Caco-2 (cell line): ENCODE measurements at regions not wholly inside any gene's neighbourhood (a gene's known extent, or its start where the extent isn't known, plus 50 kb on each side); places are given as distances from the start of the nearest gene placed in this dataset.

ENCODE experiments used
- BruUV-seq: library from RNA; stranded (reverse); fragments of 400-500 nt; replicated peaks from 2 replicates; lab custom pipeline; 2021; lab: Mats Ljungman, UMichigan
- CTCF ChIA-PET: fragments of 300-600 bp; sonication (Branson Sonifier 250); formaldehyde crosslinking; loops from one replicate; lab custom pipeline; 2022; ENCODE audit warnings: antibody characterized with exemption; lab: Charles Lee
- POLR2A ChIA-PET: fragments of 300-600 bp; sonication (Branson Sonifier 250); formaldehyde crosslinking; loops from one replicate; lab custom pipeline; 2022; ENCODE audit warnings: antibody characterized with exemption; lab: Charles Lee
- DNase-seq, 2 experiments: peaks; one replicate each; pipeline versions ENCODE4 v3.0.0 to v3.0.0-alpha.2; 2020 to 2022
- H3K27me3 ChIP-seq: replicated peaks from 2 replicates; pipeline ENCODE4 v1.6.0; 2011; ENCODE audit warnings: low read length; ENCODE audit not compliant: control insufficient read depth, insufficient read depth
- H3K36me3 ChIP-seq: 2 replicates; pipeline ENCODE4 v1.5.1; 2011; ENCODE audit warnings: low read length; ENCODE audit not compliant: control insufficient read depth, insufficient read depth
- H3K4me1 ChIP-seq: fragments of 250-450 bp; sonication (Bioruptor Pico); 2 replicates; pipeline ENCODE4 v1.5.1; 2020; ENCODE audit warnings: mild to moderate bottlenecking
- H3K4me3 ChIP-seq: 2 replicates; pipeline ENCODE4 v1.5.1; 2011; ENCODE audit warnings: low read depth, mild to moderate bottlenecking, control low read depth, low read length
- H3K9me3 ChIP-seq: fragments of 250-450 bp; sonication (Bioruptor Pico); 2 replicates; pipeline ENCODE4 v1.5.1; 2020; ENCODE audit warnings: mild to moderate bottlenecking, moderate library complexity
- H3K27ac Mint-ChIP-seq: one replicate; pipeline ENCODE4 v1.8.0; 2022; ENCODE audit warnings: mixed read lengths; ENCODE audit not compliant: unreplicated experiment
- H3K27me3 Mint-ChIP-seq: one replicate; pipeline ENCODE4 v1.8.0; 2022; ENCODE audit warnings: mixed read lengths; ENCODE audit not compliant: insufficient read depth, unreplicated experiment
- H3K36me3 Mint-ChIP-seq: one replicate; pipeline ENCODE4 v1.8.0; 2022; ENCODE audit warnings: mild to moderate bottlenecking, mixed read lengths; ENCODE audit not compliant: insufficient read depth, unreplicated experiment
- H3K4me1 Mint-ChIP-seq: one replicate; pipeline ENCODE4 v1.8.0; 2022; ENCODE audit warnings: low read depth, mixed read lengths; ENCODE audit not compliant: unreplicated experiment
- H3K4me3 Mint-ChIP-seq: one replicate; pipeline ENCODE4 v1.8.0; 2022; ENCODE audit warnings: mild to moderate bottlenecking, moderate library complexity, mixed read lengths; ENCODE audit not compliant: unreplicated experiment
- H3K9me3 Mint-ChIP-seq: one replicate; pipeline ENCODE4 v1.8.0; 2022; ENCODE audit warnings: mixed read lengths; ENCODE audit not compliant: unreplicated experiment
- intact Hi-C: fragments of 100-400 bp; cut with micrococcal nuclease; formaldehyde crosslinking; loops from one replicate; pipeline ENCODE4 v1.10.0; 2022; ENCODE audit not compliant: unreplicated experiment
- TF ChIP-seq, protein P1 (sequence below), 2 experiments: fragments of 200-600 bp in 1 of 2; IDR thresholded peaks; 1 replicate in 1 of 2; 2 replicates in 1 of 2; pipeline versions ENCODE4 v1.5.1 to v1.8.0; 2011 to 2022; ENCODE audit warnings: antibody characterized with exemption in 1 of 2, control low read depth in 1 of 2, inconsistent platforms in 1 of 2, low read depth in 1 of 2, low read length in 1 of 2, mild to moderate bottlenecking in 1 of 2, moderate library complexity in 1 of 2; ENCODE audit not compliant: insufficient read depth in 1 of 2, severe bottlenecking in 1 of 2, unreplicated experiment in 1 of 2

DNA sequence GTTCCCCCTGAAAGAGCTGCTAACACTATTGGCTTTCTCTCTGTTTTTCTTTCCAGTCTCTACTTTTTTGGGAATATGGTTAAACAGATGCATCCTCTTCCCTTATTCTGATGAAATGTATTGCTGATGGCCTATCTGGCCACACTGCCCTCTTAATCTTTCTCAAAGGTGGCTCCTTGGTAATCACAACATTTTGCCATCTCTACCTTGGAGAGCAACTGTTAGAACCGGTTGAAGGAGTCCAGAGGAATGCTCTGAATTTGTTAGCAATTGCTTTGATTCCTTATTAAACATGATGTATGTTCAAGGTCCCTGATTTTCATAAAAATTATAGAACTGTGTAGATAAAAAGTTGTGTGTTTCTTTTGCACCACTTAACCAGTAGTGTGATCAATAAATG, 50.1 kb upstream of the ARID1A start:
- Histone ChIP-seq H3K9me3 (no peaks in the 10 kb centered on the region), H3K4me1 (no peaks in the 10 kb centered on the region), H3K27me3 (no peaks in the 10 kb centered on the region), H3K4me3 (no peak overlapping the region), H3K36me3 (no peaks in the 10 kb centered on the region)
- CTCF ChIA-PET: interaction anchor here (0.6 kb wide), 1 partner anchor 176 kb away, joined by 4 read pairs; no protein-coding TSS in a partner anchor
- H3K27ac Mint-ChIP-seq: no peak overlapping the region
- no peak overlapping the region for H3K4me3 Mint-ChIP-seq
- no peaks in the 10 kb centered on the region for H3K4me1 Mint-ChIP-seq
- DNase-seq: no peak
- POLR2A ChIA-PET: no interaction called here
- no peaks in the 10 kb centered on the region for H3K36me3 Mint-ChIP-seq
- H3K9me3 Mint-ChIP-seq: no peaks in the 10 kb centered on the region
- intact Hi-C loops: no loop called here
- TF ChIP-seq, protein P1, sequence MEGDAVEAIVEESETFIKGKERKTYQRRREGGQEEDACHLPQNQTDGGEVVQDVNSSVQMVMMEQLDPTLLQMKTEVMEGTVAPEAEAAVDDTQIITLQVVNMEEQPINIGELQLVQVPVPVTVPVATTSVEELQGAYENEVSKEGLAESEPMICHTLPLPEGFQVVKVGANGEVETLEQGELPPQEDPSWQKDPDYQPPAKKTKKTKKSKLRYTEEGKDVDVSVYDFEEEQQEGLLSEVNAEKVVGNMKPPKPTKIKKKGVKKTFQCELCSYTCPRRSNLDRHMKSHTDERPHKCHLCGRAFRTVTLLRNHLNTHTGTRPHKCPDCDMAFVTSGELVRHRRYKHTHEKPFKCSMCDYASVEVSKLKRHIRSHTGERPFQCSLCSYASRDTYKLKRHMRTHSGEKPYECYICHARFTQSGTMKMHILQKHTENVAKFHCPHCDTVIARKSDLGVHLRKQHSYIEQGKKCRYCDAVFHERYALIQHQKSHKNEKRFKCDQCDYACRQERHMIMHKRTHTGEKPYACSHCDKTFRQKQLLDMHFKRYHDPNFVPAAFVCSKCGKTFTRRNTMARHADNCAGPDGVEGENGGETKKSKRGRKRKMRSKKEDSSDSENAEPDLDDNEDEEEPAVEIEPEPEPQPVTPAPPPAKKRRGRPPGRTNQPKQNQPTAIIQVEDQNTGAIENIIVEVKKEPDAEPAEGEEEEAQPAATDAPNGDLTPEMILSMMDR (IDR thresholded peaks at IDR 0.05; ENCODE audit: insufficient read depth in 1 of 2, low read depth in 1 of 2, low read length in 1 of 2, severe bottlenecking in 1 of 2, unreplicated experiment in 1 of 2): no peak
- no TSS peak for BruUV-seq
- H3K27me3 Mint-ChIP-seq: no peaks in the 10 kb centered on the region
